NCI-H2196 treated with DMSO at 0.1 percent for 48 hours (cell line): ENCODE measurements at regions not wholly inside any gene's neighbourhood (a gene's known extent, or its start where the extent isn't known, plus 50 kb on each side); places are given as distances from the start of the nearest gene placed in this dataset.

Experiments used
- DNase-seq: peaks from one replicate; lab custom pipeline; 2025; ENCODE audit not compliant: unreplicated experiment; lab: John Stamatoyannopoulos, UW

GRCh38 chr11:43602670-43603069, 77.9 kb upstream of the HSD17B12 start:
- DNase-seq = no peak

GRCh38 chr11:43614214-43614613, 66.3 kb upstream of the HSD17B12 start:
- no peak for DNase-seq

GRCh38 chr11:43619863-43620505, 60.6 kb upstream of the HSD17B12 start:
- no peak for DNase-seq

- no peak for DNase-seq
Observed at GRCh38 chr11:43626798-43627197, 53.7 kb upstream of the HSD17B12 start.
